ENCODE measurements at regions not wholly inside any gene's neighbourhood (a gene's known extent, or its start where the extent isn't known, plus 50 kb on each side); places are given as distances from the start of the nearest gene placed in this dataset.
A peak's percentile ranks its signal among the peaks of the same experiment; 100 is the strongest.

DNA sequence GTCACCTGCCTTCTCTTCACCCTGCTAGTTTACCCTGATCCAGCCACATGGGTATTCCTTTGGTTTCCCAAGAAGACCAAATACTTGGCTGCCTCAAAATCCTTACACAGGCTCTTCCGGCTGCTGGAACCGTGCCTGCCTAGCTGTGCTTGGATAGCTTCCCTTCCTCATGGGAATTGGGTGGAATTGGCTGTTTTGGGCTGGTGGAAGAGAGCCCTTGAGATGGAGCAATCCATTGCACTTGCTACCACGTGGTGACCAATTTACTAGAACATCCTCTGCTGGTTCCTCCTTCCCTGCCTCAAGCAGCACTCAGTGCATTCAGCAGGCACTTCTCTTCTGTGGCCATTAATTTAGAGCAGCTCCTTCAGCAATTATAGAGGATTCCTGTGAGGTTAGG is 119.3 kb upstream of the AP1S2 start:
- DNase-seq = no peak
- Histone ChIP-seq H3K4me3 (ENCODE audit: low read depth in 2 of 2, low read length in 1 of 2) (no peak overlapping the region), H3K79me2 (ENCODE audit: insufficient read depth) (no peaks in the 10 kb centered on the region), H4K20me1 (ENCODE audit: insufficient read depth) (no peaks in the 10 kb centered on the region), H3K27ac (ENCODE audit: low read depth in 2 of 2, low read length in 1 of 2) (no peak overlapping the region), H3K9me2 (no peaks in the 10 kb centered on the region), H3K9ac (no peak overlapping the region), H2AFZ (ENCODE audit: low read depth) (no peak overlapping the region), H3K4me2 (no peak overlapping the region), H3K9me3 (no peaks in the 10 kb centered on the region), H3K27me3 (ENCODE audit: insufficient read depth) (no peaks in the 10 kb centered on the region; the same call in 1 of the 2 replicates), H3K36me3 (replicated peaks in 1 of 2; ENCODE audit: control insufficient read depth in 1 of 2, insufficient read depth in 2 of 2, low read length in 1 of 2) (no peaks in the 10 kb centered on the region), H3K4me1 (ENCODE audit: control insufficient read depth in 1 of 2, insufficient read depth in 2 of 2, low read depth in 1 of 2, low read length in 1 of 2) (no peaks in the 10 kb centered on the region; a peak in 2 of 4 replicates), H3F3A (replicated peaks; ENCODE audit: insufficient read depth) (no peaks in the 10 kb centered on the region)
- POLR2A ChIA-PET = no interaction called here
- WGBS (ENCODE audit: low lambda C conversion rate) = 34% methylated on average over 3 of the region's 3 CpGs
- TF ChIP-seq, protein P1, sequence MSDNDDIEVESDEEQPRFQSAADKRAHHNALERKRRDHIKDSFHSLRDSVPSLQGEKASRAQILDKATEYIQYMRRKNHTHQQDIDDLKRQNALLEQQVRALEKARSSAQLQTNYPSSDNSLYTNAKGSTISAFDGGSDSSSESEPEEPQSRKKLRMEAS (IDR thresholded peaks at IDR 0.05; ENCODE audit: low read depth) = no peak
- TF ChIP-seq SIN3A (IDR thresholded peaks at IDR 0.05; ENCODE audit: borderline replicate concordance, low read depth, low read length) (no peak), GATA2 (CRISPR knock-in tag; IDR thresholded peaks at IDR 0.05) (no peak), FOXJ3 (CRISPR knock-in tag; IDR thresholded peaks at IDR 0.05) (no peak), RAD21 (IDR thresholded peaks at IDR 0.05; ENCODE audit: low read length) (no peak), EP300 (IDR thresholded peaks at IDR 0.05; ENCODE audit: borderline replicate concordance in 1 of 2, low read depth in 1 of 2, low read length in 1 of 2) (no peak), GABPA (IDR thresholded peaks at IDR 0.05; ENCODE audit: low read depth) (no peak), SMC3 (IDR thresholded peaks at IDR 0.05; ENCODE audit: low read depth, low read length) (no peak), USF1 (IDR thresholded peaks at IDR 0.05; ENCODE audit: borderline replicate concordance, low read depth) (no peak), ELF1 (IDR thresholded peaks at IDR 0.05) (no peak), CTCF (IDR thresholded peaks at IDR 0.05) (no peak), MXI1 (IDR thresholded peaks at IDR 0.05; ENCODE audit: low read depth, low read length) (no peak), RFX5 (IDR thresholded peaks at IDR 0.05; ENCODE audit: low read length) (no peak)
- CTCF ChIA-PET = no interaction called here

DNA sequence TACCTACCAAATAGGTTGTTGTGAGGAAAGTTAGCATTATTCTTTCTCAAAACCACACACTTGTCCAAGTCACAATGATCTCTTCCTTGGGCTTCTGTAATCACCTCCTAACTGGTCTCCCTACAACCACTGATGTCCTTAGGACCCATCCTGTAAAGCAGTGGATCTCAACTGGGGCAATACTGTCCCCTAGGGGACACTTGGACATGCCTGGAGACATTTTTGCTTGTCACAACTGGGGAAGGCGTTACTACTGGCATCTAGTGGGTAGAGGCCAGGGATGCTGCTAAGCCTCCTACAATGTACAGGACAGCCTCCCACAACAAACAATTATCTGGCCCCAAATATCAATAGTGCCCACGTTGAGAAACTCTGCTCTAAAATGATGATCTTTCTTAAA is 118.7 kb upstream of the AP1S2 start:
- Histone ChIP-seq H3K9ac (no peak overlapping the region), H4K20me1 (ENCODE audit: insufficient read depth) (no peaks in the 10 kb centered on the region), H3K9me2 (no peaks in the 10 kb centered on the region), H3F3A (replicated peaks; ENCODE audit: insufficient read depth) (no peaks in the 10 kb centered on the region), H3K9me3 (no peaks in the 10 kb centered on the region), H3K79me2 (ENCODE audit: insufficient read depth) (no peaks in the 10 kb centered on the region), H3K4me2 (no peak overlapping the region), H3K27ac (ENCODE audit: low read depth in 2 of 2, low read length in 1 of 2) (no peak overlapping the region), H3K36me3 (replicated peaks in 1 of 2; ENCODE audit: control insufficient read depth in 1 of 2, insufficient read depth in 2 of 2, low read length in 1 of 2) (no peaks in the 10 kb centered on the region), H3K4me3 (ENCODE audit: low read depth in 2 of 2, low read length in 1 of 2) (no peak overlapping the region), H3K4me1 (ENCODE audit: control insufficient read depth in 1 of 2, insufficient read depth in 2 of 2, low read depth in 1 of 2, low read length in 1 of 2) (no peaks in the 10 kb centered on the region; a peak in 2 of 4 replicates), H2AFZ (ENCODE audit: low read depth) (no peak overlapping the region), H3K27me3 (ENCODE audit: insufficient read depth) (no peaks in the 10 kb centered on the region; the same call in 1 of the 2 replicates)
- POLR2A ChIA-PET = no interaction called here
- CTCF ChIA-PET = no interaction called here
- WGBS (ENCODE audit: low lambda C conversion rate) = 23% methylated on average over 2 of the region's 2 CpGs
- peak; percentile 12 for DNase-seq
- TF ChIP-seq PBX3 (IDR thresholded peaks at IDR 0.05) = no peak
- TF ChIP-seq TCF12 (IDR thresholded peaks at IDR 0.05) = no peak
- no peak for TF ChIP-seq GABPA (IDR thresholded peaks at IDR 0.05; ENCODE audit: low read depth)
- no peak for TF ChIP-seq NRF1 (IDR thresholded peaks at IDR 0.05; ENCODE audit: low read depth, low read length)
- TF ChIP-seq FOXJ3 (CRISPR knock-in tag; IDR thresholded peaks at IDR 0.05) = no peak
- no peak for TF ChIP-seq ELF1 (IDR thresholded peaks at IDR 0.05)
- TF ChIP-seq IRF3 (IDR thresholded peaks at IDR 0.05; ENCODE audit: low read depth, low read length) = no peak
- no peak for TF ChIP-seq REST (IDR thresholded peaks at IDR 0.05; ENCODE audit: low read depth, low read length)
- peak; percentile 57 for TF ChIP-seq RAD21 (IDR thresholded peaks at IDR 0.05; ENCODE audit: low read length)
- no peak for TF ChIP-seq POLR2AphosphoS5 (IDR thresholded peaks at IDR 0.05; ENCODE audit: low read depth, low read length)
- TF ChIP-seq, protein P1 (IDR thresholded peaks at IDR 0.05; ENCODE audit: low read depth) = no peak
- no peak for TF ChIP-seq FOXM1 (IDR thresholded peaks at IDR 0.05; ENCODE audit: low read depth)
